DOHH2 (cell line): ENCODE measurements at regions not wholly inside any gene's neighbourhood (a gene's known extent, or its start where the extent isn't known, plus 50 kb on each side); places are given as distances from the start of the nearest gene placed in this dataset.

Source experiments
- H3F3A ChIP-seq: fragments of 200-600 bp; sonication (generic), shearing (Covaris generic); 2 replicates; pipeline ENCODE4 v1.6.0; 2016; ENCODE audit warnings: antibody characterized with exemption, mild to moderate bottlenecking; ENCODE audit not compliant: control insufficient read depth, insufficient read depth
- H3K27ac ChIP-seq: fragments of 200-600 bp; sonication (generic); 2 replicates; pipeline ENCODE4 v1.5.1; 2014; ENCODE audit warnings: low read depth, mild to moderate bottlenecking, low read length, moderate library complexity
- H3K27me3 ChIP-seq: fragments of 200-600 bp; sonication (generic); 2 replicates; pipeline ENCODE4 v1.6.1; 2014; ENCODE audit warnings: mild to moderate bottlenecking, low read length, mixed read lengths; ENCODE audit not compliant: control insufficient read depth
- H3K36me3 ChIP-seq: fragments of 200-600 bp; sonication (generic); 2 replicates; pipeline ENCODE4 v1.6.1; 2014; ENCODE audit warnings: mild to moderate bottlenecking, low read length, moderate library complexity, mixed read lengths; ENCODE audit not compliant: control insufficient read depth
- H3K4me1 ChIP-seq: fragments of 200-600 bp; sonication (generic); 2 replicates; pipeline ENCODE4 v1.6.1; 2014; ENCODE audit warnings: mild to moderate bottlenecking, low read length, mixed read lengths; ENCODE audit not compliant: control insufficient read depth
- H3K4me2 ChIP-seq: fragments of 200-600 bp; sonication (generic); 2 replicates; pipeline ENCODE4 v1.6.0; 2014; ENCODE audit warnings: mild to moderate bottlenecking, low read length, moderate library complexity
- H3K4me3 ChIP-seq: fragments of 200-600 bp; sonication (generic); 2 replicates; pipeline ENCODE4 v1.5.1; 2014; ENCODE audit warnings: mild to moderate bottlenecking, low read length, mixed read lengths
- H3K79me2 ChIP-seq: fragments of 200-600 bp; sonication (generic); 2 replicates; pipeline ENCODE4 v1.6.1; 2014; ENCODE audit warnings: mild to moderate bottlenecking, low read length, mixed read lengths; ENCODE audit not compliant: control insufficient read depth
- H3K9me2 ChIP-seq: fragments of 200-600 bp; sonication (generic); replicated peaks from 2 replicates; pipeline ENCODE4 v1.6.1; 2014; ENCODE audit warnings: mild to moderate bottlenecking, low read length, mixed read lengths; ENCODE audit not compliant: control insufficient read depth
- H3K9me3 ChIP-seq: fragments of 200-600 bp; sonication (generic); 2 replicates; pipeline ENCODE4 v1.6.1; 2014; ENCODE audit warnings: antibody characterized with exemption, low read length, mixed read lengths; ENCODE audit not compliant: control insufficient read depth, insufficient read depth
- H4K20me1 ChIP-seq: fragments of 200-600 bp; sonication (generic); 2 replicates; pipeline ENCODE4 v1.6.0; 2014; ENCODE audit warnings: low read depth, mild to moderate bottlenecking, antibody characterized with exemption, low read length, moderate library complexity; ENCODE audit not compliant: control insufficient read depth, insufficient read depth
- CTCF ChIP-seq: fragments of 200-600 bp; sonication (generic); IDR thresholded peaks from one replicate; pipeline ENCODE4 v1.5.1; 2014; ENCODE audit warnings: antibody characterized with exemption, mild to moderate bottlenecking, low read depth, low read length; ENCODE audit not compliant: poor library complexity, severe bottlenecking
- EZH2phosphoT487 ChIP-seq: fragments of 200-600 bp; sonication (generic); IDR thresholded peaks from 2 replicates; pipeline ENCODE4 v1.6.1; 2017; ENCODE audit warnings: borderline replicate concordance, mild to moderate bottlenecking, antibody characterized with exemption, low read length, moderate library complexity, mixed read lengths

- H4K20me1 ChIP-seq, result no peaks in the 10 kb centered on the region
- H3K79me2 ChIP-seq, result no peaks in the 10 kb centered on the region
Observed at GRCh38 chr4:33930497-33930896, 2313.8 kb downstream of the ARAP2 start.

GRCh38 chr4:33931026-33931425 is 2313.3 kb downstream of the ARAP2 start:
- Histone ChIP-seq H3F3A (no peaks in the 10 kb centered on the region), H3K9me3 (no peaks in the 10 kb centered on the region), H3K79me2 (no peaks in the 10 kb centered on the region), H4K20me1 (no peaks in the 10 kb centered on the region), H3K36me3 (no peaks in the 10 kb centered on the region), H3K27me3 (no peaks in the 10 kb centered on the region), H3K9me2 (no peaks in the 10 kb centered on the region), H3K4me1 (peaks cover 11% of the 10 kb centered on the region), H3K4me3 (no peak overlapping the region), H3K4me2 (no peak overlapping the region), H3K27ac (no peak overlapping the region)
- no peak for TF ChIP-seq EZH2phosphoT487

More at GRCh38 chr4:33930497-33930896, 2313.8 kb downstream of the ARAP2 start:
- H3K27ac ChIP-seq, result no peak overlapping the region
- no peak overlapping the region for H3K4me3 ChIP-seq
- TF ChIP-seq CTCF (no peak), EZH2phosphoT487 (no peak)
- no peak overlapping the region for H3K4me2 ChIP-seq
- H3K4me1 ChIP-seq, result peaks cover 11% of the 10 kb centered on the region
- no peaks in the 10 kb centered on the region for H3K9me2 ChIP-seq
- H3F3A ChIP-seq, result no peaks in the 10 kb centered on the region
- H3K9me3 ChIP-seq, result no peaks in the 10 kb centered on the region
- no peaks in the 10 kb centered on the region for H3K27me3 ChIP-seq
- H3K36me3 ChIP-seq, result no peaks in the 10 kb centered on the region

- no peaks in the 10 kb centered on the region for H3K9me3 ChIP-seq
- H3K27ac ChIP-seq, result no peak overlapping the region
- no peaks in the 10 kb centered on the region for H3K4me1 ChIP-seq
- H3K9me2 ChIP-seq, result no peaks in the 10 kb centered on the region
- no peaks in the 10 kb centered on the region for H4K20me1 ChIP-seq
- H3K4me2 ChIP-seq, result no peak overlapping the region
- no peaks in the 10 kb centered on the region for H3K79me2 ChIP-seq
- H3K36me3 ChIP-seq, result no peaks in the 10 kb centered on the region
- no peaks in the 10 kb centered on the region for H3K27me3 ChIP-seq
- no peak overlapping the region for H3K4me3 ChIP-seq
- no peaks in the 10 kb centered on the region for H3F3A ChIP-seq
- TF ChIP-seq EZH2phosphoT487 (no peak), CTCF (no peak)
Observed at GRCh38 chr4:33940281-33940680, 2304.0 kb downstream of the ARAP2 start.

- H3K4me1 ChIP-seq, result no peaks in the 10 kb centered on the region
- H3K27ac ChIP-seq, result no peak overlapping the region
- H3K36me3 ChIP-seq, result no peaks in the 10 kb centered on the region
- H3K27me3 ChIP-seq, result no peaks in the 10 kb centered on the region
- TF ChIP-seq CTCF (no peak), EZH2phosphoT487 (no peak)
- H3K9me3 ChIP-seq, result no peaks in the 10 kb centered on the region
- H3K4me2 ChIP-seq, result no peak overlapping the region
- no peaks in the 10 kb centered on the region for H3K79me2 ChIP-seq
- no peak overlapping the region for H3K4me3 ChIP-seq
- H3F3A ChIP-seq, result no peaks in the 10 kb centered on the region
- no peaks in the 10 kb centered on the region for H4K20me1 ChIP-seq
- H3K9me2 ChIP-seq, result no peaks in the 10 kb centered on the region
Observed at GRCh38 chr4:33941854-33942253, 2302.5 kb downstream of the ARAP2 start.
